ENCODE measurements at regions not wholly inside any gene's neighbourhood (a gene's known extent, or its start where the extent isn't known, plus 50 kb on each side); places are given as distances from the start of the nearest gene placed in this dataset.

GRCh38 chr12:92650228-92650822 is 52.5 kb upstream of the PLEKHG7 start:
- DNase-seq (ENCODE audit: low read depth in 3 of 3): no peak

GRCh38 chr12:92649511-92650227 is 53.1 kb upstream of the PLEKHG7 start:
- DNase-seq (ENCODE audit: low read depth in 3 of 3): peak in 2 of 3 experiments; percentile 27 to 53

DNA sequence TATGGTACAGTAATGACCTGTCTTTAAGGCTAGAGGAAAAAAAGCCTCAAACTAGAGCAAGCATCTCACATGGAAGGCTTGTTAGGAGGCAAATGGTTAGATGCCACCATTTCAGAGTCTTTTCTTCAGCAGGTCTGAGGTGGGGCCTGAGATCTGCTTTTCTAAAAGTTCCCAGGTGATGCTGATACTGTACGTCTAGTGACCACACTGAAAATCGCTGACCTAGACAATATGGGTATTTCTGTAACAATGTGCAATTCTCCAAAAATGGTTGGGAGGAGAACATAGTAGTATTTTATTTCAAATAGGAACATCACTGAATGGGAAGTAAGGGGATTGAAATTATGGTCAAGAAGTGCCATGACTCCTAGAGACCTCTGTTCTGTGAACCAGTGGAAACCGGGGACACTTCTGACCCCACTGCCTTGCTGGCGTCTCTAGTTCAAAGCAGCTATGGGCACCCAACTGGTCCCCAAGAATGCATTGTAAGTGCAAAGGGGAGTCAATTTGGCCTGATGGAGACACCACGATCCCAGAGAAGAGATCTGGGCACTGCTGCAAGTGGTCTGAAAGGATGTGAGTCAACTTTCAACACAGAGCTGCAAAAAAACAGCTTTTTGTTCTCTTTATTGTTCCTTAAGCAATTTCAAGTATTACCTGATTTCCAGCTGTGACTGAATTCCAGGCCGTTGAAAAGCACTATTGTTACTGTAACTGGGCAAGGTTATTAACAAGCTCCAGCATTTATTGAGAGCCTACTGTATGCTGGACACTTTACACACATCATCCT is 54.4 kb upstream of the PLEKHG7 start:
- DNase-seq (ENCODE audit: low read depth in 3 of 3): no peak

DNA sequence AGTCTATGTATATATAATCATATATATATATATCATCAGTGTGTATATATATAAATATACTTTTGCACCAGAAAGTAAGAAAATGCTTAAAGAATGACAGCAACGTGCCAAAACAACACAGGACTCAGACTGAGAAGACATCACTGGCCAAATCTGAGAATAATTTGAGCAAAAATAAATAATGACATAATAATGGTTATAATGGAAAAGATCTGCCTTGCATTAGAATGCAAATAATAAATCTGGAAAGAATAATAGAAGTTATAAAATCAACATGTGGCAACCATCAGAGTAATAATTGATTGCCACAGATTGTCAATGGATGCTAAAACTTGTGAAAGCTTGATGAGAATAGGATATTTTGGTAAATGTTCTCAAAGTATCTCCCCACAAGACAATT is 61.5 kb upstream of the PLEKHG7 start:
- no peak for DNase-seq (ENCODE audit: low read depth in 3 of 3)

DNA sequence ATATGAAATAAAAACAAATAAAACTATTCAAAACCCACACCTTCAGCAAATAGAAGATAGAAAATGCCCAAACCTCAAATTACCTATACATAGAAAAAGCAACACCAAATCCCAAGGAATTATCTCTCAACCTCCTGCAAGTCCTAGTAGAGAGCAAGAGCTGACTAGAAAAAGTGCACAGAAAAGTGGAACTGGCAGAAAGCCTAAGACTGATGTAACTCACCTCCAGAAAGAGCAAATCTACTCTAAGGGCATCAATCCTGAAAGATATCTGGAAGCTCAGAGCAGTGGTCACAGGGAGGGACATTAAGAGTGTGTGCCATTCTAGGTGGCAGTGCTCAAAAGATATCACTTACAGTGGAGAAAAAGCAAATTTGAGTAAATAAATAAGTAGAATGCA is 62.1 kb upstream of the PLEKHG7 start:
- no peak for DNase-seq (ENCODE audit: low read depth in 3 of 3)

DNA sequence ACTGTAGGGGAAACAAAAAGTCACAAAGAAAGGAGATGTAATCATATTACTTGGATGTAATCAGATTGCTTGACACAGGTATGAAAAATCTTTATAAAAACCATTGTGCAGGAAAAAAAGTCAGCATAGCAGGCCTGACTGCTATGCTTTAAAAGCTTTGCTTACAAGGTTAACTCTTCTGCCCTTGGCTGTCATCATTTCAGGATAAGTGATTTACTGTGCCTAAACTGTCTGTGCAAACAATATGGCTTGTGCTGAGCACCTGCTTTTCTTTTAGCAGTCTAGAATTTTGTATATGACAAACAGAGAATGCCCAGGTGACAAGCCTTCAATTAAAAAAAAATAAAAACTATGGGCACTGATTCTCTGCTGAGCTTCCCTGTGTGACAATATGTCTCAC is 63.8 kb upstream of the PLEKHG7 start:
- no peak for DNase-seq (ENCODE audit: low read depth in 3 of 3)

DNA sequence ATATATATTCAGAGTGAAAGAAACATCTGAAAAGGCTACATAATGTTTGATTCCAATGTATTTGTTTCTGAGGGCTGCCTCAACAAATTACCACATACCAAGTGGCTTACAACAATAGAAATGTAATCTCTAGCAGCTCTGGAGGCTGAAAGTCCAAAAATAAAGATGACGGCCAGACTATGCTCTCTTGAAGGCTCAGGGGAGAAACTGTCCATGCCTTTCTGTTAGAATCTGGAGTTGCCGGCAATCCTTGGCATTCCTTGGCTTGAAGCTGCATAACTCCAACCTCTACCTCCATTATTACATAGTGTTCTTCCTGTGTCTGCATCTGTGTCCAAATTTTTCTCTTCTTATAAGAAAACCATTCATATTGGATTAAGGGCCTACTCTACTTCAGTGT is 68.1 kb upstream of the PLEKHG7 start:
- DNase-seq (ENCODE audit: low read depth in 3 of 3): no peak

- no peak for DNase-seq (ENCODE audit: low read depth in 3 of 3)
Observed at GRCh38 chr12:92634202-92634601, 68.6 kb upstream of the PLEKHG7 start.

GRCh38 chr12:92630968-92631367 is 71.8 kb upstream of the PLEKHG7 start:
- no peak for DNase-seq (ENCODE audit: low read depth in 3 of 3)

GRCh38 chr12:92629349-92630065 is 73.3 kb upstream of the PLEKHG7 start:
- DNase-seq (ENCODE audit: low read depth in 3 of 3): no peak

- DNase-seq (ENCODE audit: low read depth in 3 of 3): no peak
Observed at GRCh38 chr12:92628476-92628875, 74.3 kb upstream of the PLEKHG7 start.

DNA sequence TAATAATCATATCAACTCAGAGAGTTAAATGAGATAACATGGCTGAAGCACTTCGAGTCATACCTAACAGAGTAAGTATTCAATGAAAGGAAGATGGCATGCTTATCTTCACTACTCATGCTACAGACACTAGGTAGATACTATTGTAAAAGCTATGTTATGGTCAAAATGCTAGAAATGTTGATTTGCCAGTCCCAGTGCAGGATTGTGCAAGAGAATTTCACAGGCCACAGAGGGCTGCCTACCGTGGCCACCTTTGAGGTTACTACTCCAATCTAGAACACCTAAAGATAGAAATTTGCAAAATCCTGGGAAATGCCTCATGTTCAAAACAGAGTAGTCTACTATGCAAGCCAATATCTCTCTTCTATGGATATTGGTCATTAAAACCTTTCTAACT is 75.3 kb upstream of the PLEKHG7 start:
- no peak for DNase-seq (ENCODE audit: low read depth in 3 of 3)

DNA sequence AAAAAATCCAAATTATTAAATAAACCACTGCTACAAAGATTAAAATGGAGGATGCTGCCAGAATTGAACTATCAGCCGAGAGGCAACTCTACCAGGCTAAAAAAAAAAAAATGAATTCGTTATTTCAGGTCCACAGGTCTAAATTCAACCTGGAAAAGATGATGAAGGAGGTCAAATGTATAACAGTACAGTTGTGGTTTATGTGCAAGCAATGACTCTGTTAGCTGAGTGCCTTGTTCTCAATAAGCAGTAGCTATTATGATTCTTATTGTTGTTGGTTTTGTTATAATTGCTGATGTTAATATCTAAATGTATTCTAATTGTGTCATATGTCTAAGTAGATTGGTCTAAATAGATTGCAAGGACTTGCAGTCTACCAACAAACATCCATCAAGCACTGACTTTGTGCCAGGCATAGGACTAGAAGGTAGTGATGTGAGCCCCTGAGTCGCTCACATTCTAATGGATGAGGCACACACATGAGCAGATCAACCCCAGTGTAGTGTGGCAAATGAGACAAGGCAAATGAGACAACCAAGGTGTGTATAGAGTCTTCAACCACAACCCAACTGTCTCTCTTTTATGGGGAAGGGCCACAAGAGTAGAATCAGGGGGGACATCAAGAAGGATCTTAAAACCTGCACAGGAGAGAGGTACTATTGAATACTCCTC is 77.0 kb upstream of the PLEKHG7 start:
- no peak for DNase-seq (ENCODE audit: low read depth in 3 of 3)

GRCh38 chr12:92624236-92624635 is 78.6 kb upstream of the PLEKHG7 start:
- no peak for DNase-seq (ENCODE audit: low read depth in 3 of 3)

DNA sequence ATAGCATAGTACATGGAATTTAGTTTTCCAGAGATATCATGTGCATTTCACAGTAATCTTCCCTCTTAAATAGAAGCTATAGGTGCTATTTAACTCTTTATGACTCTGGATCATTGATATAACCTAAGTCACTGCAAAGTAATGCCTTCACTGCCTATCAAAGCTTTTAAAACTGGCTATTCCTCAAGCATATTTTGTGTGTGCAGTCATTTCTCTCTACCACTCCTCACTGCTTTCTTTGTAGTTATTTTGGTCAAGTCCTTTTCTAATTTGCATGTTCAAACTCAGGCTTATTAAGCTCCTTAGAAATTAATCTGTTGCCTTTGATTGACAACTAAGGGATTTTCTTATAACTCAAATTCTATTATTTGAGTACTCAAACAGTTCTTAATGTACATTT is 79.4 kb upstream of the PLEKHG7 start:
- no peak for DNase-seq (ENCODE audit: low read depth in 3 of 3)

GRCh38 chr12:92621833-92622232 is 81.0 kb upstream of the PLEKHG7 start:
- DNase-seq (ENCODE audit: low read depth in 3 of 3): no peak

DNA sequence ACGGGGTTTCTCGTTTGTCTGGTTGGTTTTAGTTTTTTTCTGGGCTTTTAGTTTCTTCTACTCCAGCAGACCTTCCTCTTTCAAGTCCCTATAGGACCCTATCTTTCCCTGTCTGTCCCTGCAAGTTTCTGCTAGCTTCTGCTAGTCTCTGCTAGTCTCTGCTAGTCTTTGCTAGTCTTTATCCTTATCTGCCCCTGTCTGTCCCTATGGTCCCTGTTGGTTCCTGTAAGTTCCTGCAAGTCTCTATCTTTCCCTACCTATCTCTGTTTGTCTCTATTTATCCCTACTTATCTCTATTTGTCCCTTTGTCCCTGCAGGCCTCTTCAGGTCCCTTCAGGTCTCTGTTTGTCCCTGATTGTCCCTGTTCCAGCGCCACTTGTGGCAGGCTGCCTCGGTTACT is 81.5 kb upstream of the PLEKHG7 start:
- DNase-seq (ENCODE audit: low read depth in 3 of 3): no peak

DNA sequence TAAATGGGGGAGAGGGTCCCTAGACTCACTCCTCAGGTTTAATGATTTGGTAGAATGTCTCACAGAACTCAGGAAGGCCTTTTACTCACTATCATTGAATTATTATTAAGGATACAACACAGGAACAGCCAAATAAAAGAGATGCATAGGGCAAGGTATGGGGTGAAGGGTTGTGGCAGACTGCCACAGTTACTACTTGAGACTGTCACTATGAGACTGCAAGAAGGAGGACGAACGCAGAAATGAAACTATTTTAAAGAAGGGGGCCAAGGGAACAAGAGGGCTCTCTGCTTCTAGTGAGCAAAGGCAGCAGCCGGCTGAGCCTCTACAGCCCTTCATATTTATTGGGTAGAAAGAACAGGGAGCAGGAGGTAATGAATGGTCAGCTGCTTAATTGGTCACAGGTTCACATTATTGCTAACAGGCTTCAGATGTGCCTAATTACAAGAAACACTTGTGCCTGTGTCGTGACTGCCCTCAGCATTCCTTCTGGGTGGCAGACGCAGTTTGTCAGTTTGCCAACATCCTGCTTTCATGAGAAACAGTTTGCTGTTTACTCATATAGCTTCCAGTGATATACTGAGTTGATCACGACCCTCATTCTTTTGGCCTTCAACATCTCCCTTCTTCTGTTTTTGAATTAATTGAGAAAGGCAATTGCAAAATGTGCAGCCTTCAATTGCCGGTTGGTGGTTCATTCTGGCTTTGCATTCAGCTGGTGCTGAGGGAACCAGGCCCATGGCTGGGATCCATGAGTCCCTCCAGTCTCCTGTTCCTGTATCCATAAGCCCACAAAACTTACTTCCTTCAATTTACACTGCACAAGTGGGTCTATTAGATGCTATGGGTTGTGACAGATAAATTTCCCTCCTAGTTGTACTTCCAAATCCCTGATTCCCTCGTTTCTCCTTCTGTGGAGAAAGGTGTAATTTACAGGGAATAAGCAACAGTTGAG is 82.8 kb upstream of the PLEKHG7 start:
- no peak for DNase-seq (ENCODE audit: low read depth in 3 of 3)

GRCh38 chr12:92619026-92619425 is 83.8 kb upstream of the PLEKHG7 start:
- DNase-seq (ENCODE audit: low read depth in 3 of 3): no peak

DNA sequence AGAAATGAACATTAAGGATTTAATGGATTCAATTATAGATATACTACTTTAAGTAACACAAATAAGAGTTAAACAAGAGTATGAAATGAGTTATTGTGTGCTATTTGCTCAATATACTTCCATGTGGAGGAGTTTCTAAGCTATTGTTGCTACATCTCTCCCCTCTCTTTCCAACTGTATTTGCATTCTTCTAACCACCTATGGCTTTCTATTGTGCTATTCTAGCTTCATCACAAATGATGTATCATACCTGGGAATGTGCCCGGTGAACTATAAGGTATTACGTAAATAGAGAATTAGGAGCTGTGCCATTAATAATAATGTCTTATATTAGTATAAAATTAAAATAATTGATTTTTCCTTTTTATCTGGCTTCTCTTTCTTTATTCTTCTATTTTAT is 87.1 kb upstream of the PLEKHG7 start:
- DNase-seq (ENCODE audit: low read depth in 3 of 3): no peak

GRCh38 chr12:92615086-92615485 is 87.7 kb upstream of the PLEKHG7 start:
- no peak for DNase-seq (ENCODE audit: low read depth in 3 of 3)
